Natural killer cell treated with Interleukin-12 subunit alpha and Interleukin-12 subunit beta and Interleukin-15 and Interleukin-18, amount 100 ng/mL, for 72 hours (primary cell): ENCODE measurements at regions not wholly inside any gene's neighbourhood (a gene's known extent, or its start where the extent isn't known, plus 50 kb on each side); places are given as distances from the start of the nearest gene placed in this dataset.
A peak's percentile ranks its signal among the peaks of the same experiment; 100 is the strongest.

Experiments
- ATAC-seq, 2 donors: fragments of 150-1000 bp; cut with Tn5 transposase in 1 of 2; sonication (Bioruptor Pico), chemical (Tn5 transposase) in 1 of 2; 2 replicates each; pipeline ENCODE4 v1.10.0; 2021
- DNase-seq: peaks from one replicate; pipeline ENCODE4 v3.0.0; 2022; ENCODE audit warnings: low spot score
- H3K27ac Mint-ChIP-seq, 2 donors: 1 replicate in 1 of 2; 2 replicates in 1 of 2; pipeline ENCODE4 v1.8.0; 2022; ENCODE audit warnings: mixed read lengths in 2 of 2, mild to moderate bottlenecking in 1 of 2, moderate library complexity in 1 of 2
- H3K27me3 Mint-ChIP-seq, 2 donors: 1 replicate in 1 of 2; 2 replicates in 1 of 2; pipeline ENCODE4 v1.8.0; 2022; ENCODE audit warnings: mixed read lengths in 2 of 2
- H3K36me3 Mint-ChIP-seq: one replicate; pipeline ENCODE4 v1.8.0; 2022; ENCODE audit warnings: mixed read lengths
- H3K4me1 Mint-ChIP-seq, 2 donors: 1 replicate in 1 of 2; 2 replicates in 1 of 2; pipeline ENCODE4 v1.8.0; 2022; ENCODE audit warnings: low read depth in 2 of 2, mixed read lengths in 2 of 2, mild to moderate bottlenecking in 1 of 2
- H3K4me3 Mint-ChIP-seq: one replicate; pipeline ENCODE4 v1.8.0; 2022; ENCODE audit warnings: mixed read lengths
- H3K9me3 Mint-ChIP-seq: 2 replicates; pipeline ENCODE4 v1.8.0; 2022; ENCODE audit warnings: mixed read lengths

- peaks cover 9 to 23% of the 10 kb centered on the region in 2 donors for H3K27me3 Mint-ChIP-seq
- H3K4me1 Mint-ChIP-seq = no peaks in the 10 kb centered on the region
- H3K27ac Mint-ChIP-seq = no peak overlapping the region
- peaks cover 9% of the 10 kb centered on the region for H3K9me3 Mint-ChIP-seq
- no peak for DNase-seq
- no peak overlapping the region for H3K4me3 Mint-ChIP-seq
- ATAC-seq = no peak
- peaks cover 11% of the 10 kb centered on the region for H3K36me3 Mint-ChIP-seq
Measured at GRCh38 chr1:29532285-29532684, 296.0 kb downstream of the PTPRU start.

- Mint-ChIP-seq H3K4me1 (no peaks in the 10 kb centered on the region), H3K4me3 (no peak overlapping the region), H3K36me3 (peaks cover 11% of the 10 kb centered on the region), H3K27ac (no peak overlapping the region), H3K27me3 (peaks cover 13 to 30% of the 10 kb centered on the region in 2 donors), H3K9me3 (peaks cover 9% of the 10 kb centered on the region)
- DNase-seq = no peak
- ATAC-seq = no peak
Measured at GRCh38 chr1:29531596-29531995, 295.3 kb downstream of the PTPRU start.

GRCh38 chr1:29529677-29530278 lies 293.5 kb downstream of the PTPRU start:
- ATAC-seq (no peak), DNase-seq (no peak)
- Mint-ChIP-seq H3K36me3 (peaks cover 11% of the 10 kb centered on the region), H3K27me3 (peaks cover 19 to 38% of the 10 kb centered on the region in 2 donors), H3K9me3 (peaks cover 9% of the 10 kb centered on the region), H3K27ac (no peak overlapping the region), H3K4me3 (no peak overlapping the region), H3K4me1 (no peaks in the 10 kb centered on the region)

GRCh38 chr1:29527314-29528004 lies 291.1 kb downstream of the PTPRU start:
- Mint-ChIP-seq H3K27ac (no peak overlapping the region), H3K27me3 (peaks cover 19 to 40% of the 10 kb centered on the region in 2 donors), H3K4me3 (no peak overlapping the region), H3K9me3 (peaks cover 9% of the 10 kb centered on the region), H3K4me1 (no peaks in the 10 kb centered on the region), H3K36me3 (peaks cover 11% of the 10 kb centered on the region)
- no peak for ATAC-seq
- no peak for DNase-seq

- H3K27ac Mint-ChIP-seq = no peak overlapping the region
- peaks cover 9% of the 10 kb centered on the region for H3K9me3 Mint-ChIP-seq
- no peak for ATAC-seq
- H3K27me3 Mint-ChIP-seq = peaks cover 19 to 40% of the 10 kb centered on the region in 2 donors
- H3K4me3 Mint-ChIP-seq = no peak overlapping the region
- H3K4me1 Mint-ChIP-seq = no peaks in the 10 kb centered on the region
- no peak for DNase-seq
- peaks cover 11% of the 10 kb centered on the region for H3K36me3 Mint-ChIP-seq
Measured at GRCh38 chr1:29525941-29526340, 289.6 kb downstream of the PTPRU start.

DNA sequence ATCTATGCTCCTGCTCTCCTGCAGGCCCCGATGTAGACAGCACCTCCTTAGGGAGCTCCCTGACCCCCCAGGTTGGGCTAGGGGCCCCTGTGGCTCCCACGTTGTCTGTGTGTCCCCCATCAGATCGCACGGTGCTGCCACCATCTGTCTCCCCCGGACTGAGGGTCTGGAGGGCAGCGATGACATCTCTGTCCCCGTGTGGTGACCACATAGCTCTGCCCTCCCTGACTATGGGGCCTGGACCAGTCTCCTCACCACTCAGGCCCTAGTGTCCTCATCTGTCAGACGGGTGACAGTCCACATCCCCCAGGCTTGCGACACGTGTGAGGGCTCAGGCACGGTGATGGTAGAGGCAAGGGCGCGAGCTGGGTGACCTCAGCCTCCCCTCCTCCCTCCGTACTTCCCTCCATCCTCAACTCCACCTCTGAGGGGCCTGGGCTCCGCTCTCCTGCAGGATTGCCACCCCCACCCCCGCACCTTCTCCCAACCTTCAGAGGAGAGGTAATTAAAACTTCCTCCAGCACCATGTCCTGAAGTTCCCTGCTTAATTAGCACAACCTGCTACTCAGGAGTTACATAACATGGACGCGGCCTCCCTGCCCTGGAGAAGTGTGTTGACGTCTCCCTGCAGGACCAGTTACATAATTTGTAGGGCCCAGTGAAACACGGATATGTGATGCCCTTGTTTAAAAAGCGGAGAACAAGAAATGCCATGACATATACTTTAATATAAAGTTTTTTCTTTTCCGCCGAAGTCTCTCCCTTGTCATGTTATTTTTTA lies 288.2 kb downstream of the PTPRU start:
- DNase-seq = no peak

DNA sequence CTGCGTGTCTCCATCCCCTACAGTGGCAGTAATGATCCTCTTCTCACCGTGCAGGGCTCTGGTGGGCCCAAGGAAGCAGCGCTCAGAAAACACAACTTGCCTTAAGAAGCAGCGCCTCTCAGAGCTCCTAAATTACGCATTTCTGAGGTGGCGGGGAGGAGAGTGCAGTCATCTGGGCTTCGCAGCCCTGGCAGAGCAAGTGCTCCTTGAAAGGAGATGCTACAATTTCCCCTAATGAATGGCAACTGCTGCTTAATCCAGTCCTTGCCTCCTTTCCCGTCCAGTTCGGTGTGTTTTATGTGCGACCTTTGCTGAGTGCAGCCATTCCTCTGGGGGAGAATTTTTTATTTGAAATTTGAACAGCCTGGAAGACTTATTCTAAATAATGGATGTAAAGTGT lies 287.3 kb downstream of the PTPRU start:
- DNase-seq = no peak
- H3K4me3 Mint-ChIP-seq = no peak overlapping the region
- H3K27me3 Mint-ChIP-seq = peaks cover 18 to 36% of the 10 kb centered on the region in 2 donors
- H3K36me3 Mint-ChIP-seq = peaks cover 1% of the 10 kb centered on the region
- H3K9me3 Mint-ChIP-seq = peaks cover under 1% of the 10 kb centered on the region
- ATAC-seq = no peak
- H3K27ac Mint-ChIP-seq = no peak overlapping the region
- no peaks in the 10 kb centered on the region for H3K4me1 Mint-ChIP-seq

More for the DNA sequence above, 288.2 kb downstream of the PTPRU start:
- Mint-ChIP-seq H3K36me3 (peaks cover 10% of the 10 kb centered on the region), H3K9me3 (peaks cover 5% of the 10 kb centered on the region), H3K27me3 (peaks cover 19 to 39% of the 10 kb centered on the region in 2 donors), H3K4me1 (no peaks in the 10 kb centered on the region), H3K4me3 (no peak overlapping the region), H3K27ac (no peak overlapping the region)
- no peak for ATAC-seq

DNA sequence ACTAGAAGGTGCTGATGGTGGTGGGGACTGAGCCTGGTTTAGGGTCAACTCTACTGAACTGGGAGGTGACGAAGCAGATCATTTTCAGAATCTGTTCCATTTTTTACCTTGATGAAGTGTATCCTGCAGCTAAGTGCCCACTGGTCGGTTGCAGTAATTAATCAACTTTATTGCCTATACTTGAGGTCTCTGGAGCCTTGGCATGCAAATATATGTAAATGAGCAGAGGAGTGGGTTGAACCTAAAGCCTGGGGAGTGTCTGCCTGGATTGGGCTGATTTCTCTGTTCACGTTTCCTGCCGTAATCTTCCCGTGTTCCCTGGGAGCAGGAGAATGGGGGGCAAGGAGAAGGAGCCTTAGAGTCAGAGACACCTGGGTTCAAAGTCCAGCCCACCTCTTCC lies 286.8 kb downstream of the PTPRU start:
- Mint-ChIP-seq H3K27me3 (peaks cover 19 to 36% of the 10 kb centered on the region in 2 donors), H3K4me3 (no peak overlapping the region), H3K9me3 (no peaks in the 10 kb centered on the region), H3K36me3 (no peaks in the 10 kb centered on the region), H3K27ac (no peak overlapping the region), H3K4me1 (no peaks in the 10 kb centered on the region)
- DNase-seq (no peak), ATAC-seq (no peak)

DNA sequence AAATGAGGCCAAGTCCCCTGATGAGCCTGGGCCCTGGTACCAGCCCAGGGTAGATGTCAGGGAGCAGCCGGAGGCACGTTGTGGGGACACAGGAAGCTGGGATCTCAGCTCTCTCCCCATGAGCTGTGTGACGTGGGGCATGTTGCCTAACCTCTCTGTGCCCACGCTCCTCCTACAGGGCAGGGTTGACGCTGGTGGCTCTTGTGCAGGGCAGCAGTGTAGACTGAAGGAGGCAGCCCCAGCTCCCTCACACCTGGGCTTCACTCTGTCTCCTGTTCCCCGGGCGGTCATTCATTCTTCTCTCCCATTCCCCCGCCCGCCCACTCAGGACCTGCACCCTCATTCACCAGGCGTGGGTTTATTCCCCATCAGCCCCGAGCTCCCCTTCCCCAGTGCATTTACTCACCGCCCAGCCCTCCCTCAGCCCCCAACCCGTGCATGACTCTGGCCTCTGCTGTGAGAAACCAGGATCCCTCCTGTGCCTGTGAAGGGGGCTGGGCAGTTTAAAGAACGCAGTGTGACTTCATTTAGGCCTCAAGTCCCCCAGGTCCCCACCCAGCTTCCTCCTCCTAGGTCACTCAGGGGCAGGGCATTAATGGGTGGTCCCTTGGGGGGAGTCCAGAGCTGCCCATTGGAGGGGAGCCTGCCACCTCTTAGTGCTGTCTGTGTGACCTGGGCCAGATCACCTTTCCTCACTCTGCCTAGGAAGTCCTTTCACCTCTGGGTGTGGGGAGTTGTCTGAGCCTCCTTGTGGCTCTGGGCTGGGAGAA lies 285.7 kb downstream of the PTPRU start:
- no peak for DNase-seq
- ATAC-seq = peak in 1 of 2 donors; percentile 6
- H3K9me3 Mint-ChIP-seq = no peaks in the 10 kb centered on the region
- no peaks in the 10 kb centered on the region for H3K36me3 Mint-ChIP-seq
- H3K4me3 Mint-ChIP-seq = no peak overlapping the region
- no peaks in the 10 kb centered on the region for H3K4me1 Mint-ChIP-seq
- no peak overlapping the region for H3K27ac Mint-ChIP-seq
- H3K27me3 Mint-ChIP-seq = peaks cover 18 to 32% of the 10 kb centered on the region in 2 donors

DNA sequence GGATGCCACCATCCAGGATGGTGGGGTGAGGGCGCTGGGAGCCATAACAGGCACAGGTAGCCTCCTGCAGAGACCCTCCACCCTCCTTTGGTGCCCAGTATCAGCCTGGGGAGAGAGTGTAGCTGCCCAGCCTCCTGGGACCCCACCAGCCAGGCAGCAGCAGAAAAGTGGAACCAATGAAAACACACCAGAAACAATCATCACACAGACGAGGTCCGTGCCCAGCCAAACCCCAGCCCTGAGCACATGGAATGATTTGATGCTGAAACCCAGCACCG lies 285.1 kb downstream of the PTPRU start:
- Mint-ChIP-seq H3K9me3 (no peaks in the 10 kb centered on the region), H3K27ac (no peak overlapping the region), H3K4me3 (no peak overlapping the region), H3K27me3 (peaks cover 15 to 26% of the 10 kb centered on the region in 2 donors), H3K36me3 (no peaks in the 10 kb centered on the region), H3K4me1 (no peaks in the 10 kb centered on the region)
- ATAC-seq (no peak), DNase-seq (no peak)

DNA sequence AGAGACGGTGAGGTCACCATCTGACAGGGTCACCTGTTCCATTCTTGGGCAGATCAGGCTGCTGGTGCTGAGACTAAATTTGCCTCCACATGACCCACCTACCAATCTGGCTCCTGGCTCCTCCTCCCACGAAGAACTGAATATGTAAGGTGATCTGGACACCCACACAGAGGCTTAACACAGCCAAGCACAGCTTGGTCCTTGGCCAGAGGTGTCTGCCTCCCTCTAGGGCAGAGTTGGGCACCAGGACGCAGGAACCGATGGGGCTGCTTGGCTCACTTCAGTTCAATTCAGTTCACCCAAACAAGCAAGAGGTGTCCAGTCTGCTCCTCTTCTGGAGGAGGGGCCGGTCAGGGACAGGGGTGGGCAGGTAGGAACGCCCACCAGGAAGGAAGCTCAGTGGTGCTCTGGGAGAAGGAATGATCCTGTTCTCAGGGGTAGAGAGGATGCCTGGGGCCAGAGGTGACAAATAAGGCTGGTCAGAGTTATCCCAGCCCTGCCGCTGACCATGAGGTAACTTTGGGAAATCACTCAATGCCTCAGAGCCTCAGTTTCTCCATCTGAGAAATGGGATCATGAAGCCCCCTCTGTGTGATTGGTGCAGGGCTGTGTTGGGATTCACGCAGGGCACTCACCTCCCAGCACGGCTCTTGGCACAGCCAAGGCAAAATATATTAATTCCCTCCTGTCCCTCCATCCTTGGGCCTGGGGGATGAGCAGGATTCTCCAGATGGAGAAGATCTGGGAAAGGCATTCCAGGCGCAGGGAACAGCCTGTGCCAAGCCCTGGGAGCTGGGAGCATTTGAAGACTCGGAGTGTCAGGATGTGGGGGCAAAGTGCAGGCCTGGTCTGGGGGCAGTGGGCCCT lies 284.5 kb downstream of the PTPRU start:
- no peaks in the 10 kb centered on the region for H3K9me3 Mint-ChIP-seq
- ATAC-seq = no peak

GRCh38 chr1:29519788-29520110 lies 283.4 kb downstream of the PTPRU start:
- H3K36me3 Mint-ChIP-seq = no peaks in the 10 kb centered on the region
- H3K27me3 Mint-ChIP-seq = peaks cover 12 to 14% of the 10 kb centered on the region in 2 donors
- no peaks in the 10 kb centered on the region for H3K4me1 Mint-ChIP-seq
- DNase-seq (no peak), ATAC-seq (no peak)
- no peaks in the 10 kb centered on the region for H3K9me3 Mint-ChIP-seq
- no peak overlapping the region for H3K4me3 Mint-ChIP-seq
- no peak overlapping the region for H3K27ac Mint-ChIP-seq

More for the DNA sequence above, 284.5 kb downstream of the PTPRU start:
- Mint-ChIP-seq H3K27me3 (peaks cover 15 to 20% of the 10 kb centered on the region in 2 donors), H3K27ac (no peak overlapping the region), H3K36me3 (no peaks in the 10 kb centered on the region), H3K4me1 (no peaks in the 10 kb centered on the region), H3K4me3 (no peak overlapping the region)
- no peak for DNase-seq

DNA sequence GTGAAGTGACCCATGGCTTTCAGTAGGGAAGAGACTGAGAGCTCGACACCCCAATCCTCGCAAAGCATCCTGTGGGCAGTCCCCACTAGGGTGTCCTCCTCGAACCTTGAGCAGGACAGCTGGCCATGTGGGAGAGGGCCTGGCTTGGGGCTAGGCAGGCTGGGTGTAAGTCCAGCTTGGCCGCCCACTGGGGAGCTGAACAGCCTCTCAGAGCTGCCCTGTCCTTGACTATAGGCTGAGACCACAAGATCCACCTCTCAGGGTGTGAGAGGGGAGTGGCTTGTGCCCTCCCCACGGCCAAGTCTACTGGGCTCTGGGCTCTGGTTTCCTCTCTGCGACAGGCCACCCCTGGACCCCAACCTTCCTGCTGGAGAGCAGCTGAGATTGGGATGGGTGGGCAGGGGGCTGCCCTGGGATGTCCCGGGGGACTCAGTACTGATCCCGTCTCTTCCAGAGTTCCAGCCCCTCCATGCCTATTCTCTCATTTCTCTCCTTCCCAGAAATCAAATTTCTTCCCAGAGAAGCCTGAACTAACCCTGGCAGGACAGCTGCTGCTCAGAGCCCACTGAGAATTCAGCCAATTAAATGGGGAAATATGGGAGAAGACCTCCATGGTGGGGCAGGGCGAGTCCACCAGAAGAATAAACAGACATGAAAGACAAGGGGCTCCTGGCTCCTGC lies 282.9 kb downstream of the PTPRU start:
- no peaks in the 10 kb centered on the region for H3K4me1 Mint-ChIP-seq
- H3K9me3 Mint-ChIP-seq = no peaks in the 10 kb centered on the region
- no peaks in the 10 kb centered on the region for H3K36me3 Mint-ChIP-seq

More for the DNA sequence above, 282.9 kb downstream of the PTPRU start:
- no peak overlapping the region for H3K27ac Mint-ChIP-seq
- no peak for ATAC-seq
- DNase-seq = no peak
- peaks cover 12 to 16% of the 10 kb centered on the region in 2 donors for H3K27me3 Mint-ChIP-seq
- no peak overlapping the region for H3K4me3 Mint-ChIP-seq
